C4-2B (cell line): ENCODE measurements at regions not wholly inside any gene's neighbourhood (a gene's known extent, or its start where the extent isn't known, plus 50 kb on each side); places are given as distances from the start of the nearest gene placed in this dataset.

Experiments
- ZFX ChIP-seq: fragments of 450-650 bp; IDR thresholded peaks from 2 replicates; pipeline ENCODE4 v1.6.1; 2017
- TF ChIP-seq, protein P1 (sequence below): fragments of 450-650 bp; conservative IDR thresholded peaks from 2 replicates; pipeline ENCODE4 v1.5.1; 2017; ENCODE audit warnings: mild to moderate bottlenecking

DNA sequence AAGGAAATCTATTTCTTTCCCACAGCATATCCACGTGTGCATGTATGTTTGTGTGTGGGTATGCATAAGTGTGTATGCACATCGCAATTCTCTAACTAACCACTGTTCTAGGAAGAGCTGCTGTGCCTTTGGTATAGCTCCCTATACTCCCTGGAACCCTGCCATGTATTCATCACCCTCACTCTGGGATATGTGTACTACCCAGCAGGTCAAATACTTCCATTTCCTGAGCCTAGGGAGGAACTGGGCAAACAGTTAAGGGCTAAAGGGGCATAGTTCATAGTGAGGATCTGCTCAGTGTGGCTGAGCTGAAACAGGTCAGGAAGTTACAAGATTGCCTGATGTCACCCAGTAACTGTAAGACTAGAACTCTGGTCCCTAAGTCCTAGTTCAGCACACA is 260.4 kb downstream of the RPLP1 start:
- TF ChIP-seq, protein P1, sequence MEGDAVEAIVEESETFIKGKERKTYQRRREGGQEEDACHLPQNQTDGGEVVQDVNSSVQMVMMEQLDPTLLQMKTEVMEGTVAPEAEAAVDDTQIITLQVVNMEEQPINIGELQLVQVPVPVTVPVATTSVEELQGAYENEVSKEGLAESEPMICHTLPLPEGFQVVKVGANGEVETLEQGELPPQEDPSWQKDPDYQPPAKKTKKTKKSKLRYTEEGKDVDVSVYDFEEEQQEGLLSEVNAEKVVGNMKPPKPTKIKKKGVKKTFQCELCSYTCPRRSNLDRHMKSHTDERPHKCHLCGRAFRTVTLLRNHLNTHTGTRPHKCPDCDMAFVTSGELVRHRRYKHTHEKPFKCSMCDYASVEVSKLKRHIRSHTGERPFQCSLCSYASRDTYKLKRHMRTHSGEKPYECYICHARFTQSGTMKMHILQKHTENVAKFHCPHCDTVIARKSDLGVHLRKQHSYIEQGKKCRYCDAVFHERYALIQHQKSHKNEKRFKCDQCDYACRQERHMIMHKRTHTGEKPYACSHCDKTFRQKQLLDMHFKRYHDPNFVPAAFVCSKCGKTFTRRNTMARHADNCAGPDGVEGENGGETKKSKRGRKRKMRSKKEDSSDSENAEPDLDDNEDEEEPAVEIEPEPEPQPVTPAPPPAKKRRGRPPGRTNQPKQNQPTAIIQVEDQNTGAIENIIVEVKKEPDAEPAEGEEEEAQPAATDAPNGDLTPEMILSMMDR: no peak
- no peak for TF ChIP-seq ZFX
